K562 (cell line): ENCODE measurements at regions not wholly inside any gene's neighbourhood (a gene's known extent, or its start where the extent isn't known, plus 50 kb on each side); places are given as distances from the start of the nearest gene placed in this dataset.

Source experiments
- ATAC-seq: fragments of 200-7000 bp; cut with Tn5 transposase; 3 replicates; pipeline ENCODE4 v1.9.1; 2020; ENCODE audit warnings: moderate library complexity
- BruUV-seq: library from RNA; stranded (reverse); fragments of 400-500 nt; replicated peaks from 2 replicates; lab custom pipeline; 2021; lab: Mats Ljungman, UMichigan
- CTCF ChIA-PET: fragments of 300-600 bp; formaldehyde crosslinking; extraction: SDS; loops from one replicate; lab custom pipeline; 2021; ENCODE audit warnings: low intra/inter-chr PET ratio; lab: Yijun Ruan, JAX
- POLR2A ChIA-PET: fragments of 300-600, 350-650 bp; sonication (Branson Sonifier 250); formaldehyde crosslinking; extraction: SDS; loops from one replicate; lab custom pipeline; 2021; ENCODE audit warnings: antibody characterized with exemption, inconsistent platforms; lab: Yijun Ruan, JAX
- DNase-seq, 4 experiments: peaks; one replicate each; pipeline versions ENCODE4 v3.0.0 to v3.0.0-alpha.2; 2011 to 2018; ENCODE audit warnings: low spot score in 3 of 4, mixed read lengths in 3 of 4; ENCODE audit errors: extremely low read depth in 1 of 4
- FAIRE-seq: peaks from 2 replicates; lab custom pipeline; 2011; peaks lifted over from hg19 to GRCh38; lab: Jason Lieb, UNC
- H2AFZ ChIP-seq: 2 replicates; pipeline ENCODE4 v1.6.0; 2011; ENCODE audit warnings: low read depth, low read length, control low read depth, inconsistent platforms
- H3K27ac ChIP-seq: fragments of 200-600 bp; 3 replicates; pipeline ENCODE4 v1.8.0; 2011; ENCODE audit warnings: low read depth, mild to moderate bottlenecking, control low read depth, inconsistent platforms, low read length, moderate library complexity, mixed read lengths; ENCODE audit errors: extremely low read depth
- H3K27me3 ChIP-seq, 2 experiments: fragments of 300-600 bp in 1 of 2; 2 replicates in 1 of 2; 3 replicates in 1 of 2; pipeline versions ENCODE4 v1.6.0 to v1.8.0; 2011; ENCODE audit warnings: inconsistent platforms in 2 of 2, low read length in 2 of 2, mild to moderate bottlenecking in 1 of 2, mixed read lengths in 1 of 2, moderate library complexity in 1 of 2; ENCODE audit not compliant: control insufficient read depth in 2 of 2, insufficient read depth in 2 of 2
- H3K36me3 ChIP-seq: fragments of 300-600 bp; 3 replicates; pipeline ENCODE4 v1.8.0; 2011; ENCODE audit warnings: mild to moderate bottlenecking, low read length, inconsistent platforms; ENCODE audit not compliant: control insufficient read depth, insufficient read depth
- H3K4me1 ChIP-seq, 2 experiments: fragments of 200-600 bp in 1 of 2; replicated peaks in 1 of 2; 2 replicates in 1 of 2; 3 replicates in 1 of 2; pipeline versions ENCODE4 v1.5.1 to v1.8.0; 2011; ENCODE audit warnings: inconsistent platforms in 2 of 2, low read length in 2 of 2, mild to moderate bottlenecking in 1 of 2, mixed read lengths in 1 of 2, moderate library complexity in 1 of 2; ENCODE audit not compliant: control insufficient read depth in 2 of 2, insufficient read depth in 2 of 2
- H3K4me2 ChIP-seq: 2 replicates; pipeline ENCODE4 v1.6.1; 2011; ENCODE audit warnings: low read length, control low read depth, inconsistent platforms, mixed read lengths; ENCODE audit not compliant: insufficient read depth
- H3K4me3 ChIP-seq: fragments of 200-600 bp; sonication (generic), shearing (Covaris generic); 2 replicates; pipeline ENCODE4 v1.5.1; 2016; ENCODE audit warnings: control low read depth, inconsistent platforms
- H3K79me2 ChIP-seq: fragments of 200-600 bp; 3 replicates; pipeline ENCODE4 v1.8.0; 2011; ENCODE audit warnings: low read length, inconsistent platforms; ENCODE audit not compliant: control insufficient read depth, insufficient read depth
- H3K9ac ChIP-seq, 2 experiments: 2 replicates each; pipeline versions ENCODE4 v1.6.0 to v1.6.1; 2011; ENCODE audit warnings: low read depth in 2 of 2, low read length in 2 of 2, control low read depth in 1 of 2, inconsistent platforms in 1 of 2, mild to moderate bottlenecking in 1 of 2, mixed read lengths in 1 of 2; ENCODE audit not compliant: insufficient read depth in 1 of 2
- H3K9me1 ChIP-seq: one replicate; pipeline ENCODE4 v1.6.0; 2011; ENCODE audit warnings: inconsistent platforms, mild to moderate bottlenecking, low read length, moderate library complexity; ENCODE audit not compliant: control insufficient read depth, insufficient read depth
- H3K9me3 ChIP-seq: replicated peaks from 2 replicates; pipeline ENCODE4 v1.5.1; 2011; ENCODE audit warnings: low read depth, low read length, inconsistent platforms; ENCODE audit not compliant: control insufficient read depth, insufficient read depth
- H4K20me1 ChIP-seq: replicated peaks from 2 replicates; pipeline ENCODE4 v1.6.1; 2011; ENCODE audit warnings: low read length, inconsistent platforms, mixed read lengths; ENCODE audit not compliant: control insufficient read depth, insufficient read depth
- ATF1 ChIP-seq, 2 experiments: fragments of 450-650 bp in 1 of 2; IDR thresholded peaks; 2 replicates each; pipeline ENCODE4 v1.6.1; 2016; ENCODE audit warnings: missing compliant biosample characterization in 1 of 2, missing genetic modification characterization in 1 of 2
- MAFG ChIP-seq: fragments of 450-650 bp; conservative IDR thresholded peaks from 2 replicates; pipeline ENCODE4 v1.6.1; 2016; ENCODE audit warnings: missing genetic modification characterization, missing compliant biosample characterization
- NR2F6 ChIP-seq: fragments of 450-650 bp; formaldehyde crosslinking; IDR thresholded peaks from 2 replicates; pipeline ENCODE4 v1.4.0; 2020; ENCODE audit warnings: mild to moderate bottlenecking
- POLR3A ChIP-seq: IDR thresholded peaks from 2 replicates; pipeline ENCODE4 v1.6.1; 2011; ENCODE audit warnings: borderline replicate concordance, mild to moderate bottlenecking, moderate library complexity; ENCODE audit not compliant: insufficient read length, insufficient read depth; ENCODE audit errors: extremely low read depth
- POU5F1 ChIP-seq: fragments of 150-350 bp; IDR thresholded peaks from 2 replicates; pipeline ENCODE4 v1.6.1; 2014; ENCODE audit warnings: borderline replicate concordance, low read length, low read depth, mild to moderate bottlenecking; ENCODE audit not compliant: partially characterized antibody
- PRPF4 ChIP-seq: fragments of 200-400 bp; formaldehyde crosslinking; IDR thresholded peaks from one replicate; pipeline ENCODE4 v1.6.1; 2017; ENCODE audit warnings: low read length, low read depth, mild to moderate bottlenecking; ENCODE audit not compliant: insufficient read depth, poor library complexity, severe bottlenecking
- RBM39 ChIP-seq: fragments of 200-400 bp; formaldehyde crosslinking; optimal IDR thresholded peaks from 2 replicates; pipeline ENCODE3; 2018; ENCODE audit warnings: low read depth, low read length
- SUPT5H ChIP-seq: fragments of 450-650 bp; IDR thresholded peaks from 2 replicates; pipeline ENCODE4 v1.6.1; 2016
- ZNF24 ChIP-seq: fragments of 450-650 bp; IDR thresholded peaks from 2 replicates; pipeline ENCODE4 v1.6.1; 2016
- ZNF253 ChIP-seq: fragments of 250-450 bp; sonication (Bioruptor Pico); conservative IDR thresholded peaks from 2 replicates; pipeline ENCODE4 v1.6.1; 2021; ENCODE audit warnings: mild to moderate bottlenecking
- ZNF77 ChIP-seq: fragments of 250-450 bp; sonication (Bioruptor Pico); IDR thresholded peaks from 2 replicates; pipeline ENCODE4 v1.5.0; 2020
- WGBS: fragments of 100-300 bp; shearing (Covaris generic); methylation state at CpG from one replicate; pipeline ENCODE4 v1.1.6; 2016; ENCODE audit warnings: low coverage, mixed read lengths; ENCODE audit not compliant: insufficient coverage; ENCODE audit errors: missing lambda C conversion rate; 5-methylcytosine and 5-hydroxymethylcytosine counted together
- in situ Hi-C: fragments of 300-500 bp; cut with MboI; formaldehyde crosslinking; loops from 4 replicates; pipeline ENCODE4 v1.15.0; 2018; ENCODE audit warnings: inconsistent platforms, mixed read lengths
- intact Hi-C: fragments of 100-400 bp; cut with micrococcal nuclease; formaldehyde crosslinking; loops from 2 replicates; pipeline ENCODE4 v1.14.2; 2022
- TF ChIP-seq, protein P1 (sequence below), 2 experiments: fragments of 450-650 bp in 1 of 2; sonication (generic) in 1 of 2; formaldehyde crosslinking in 1 of 2; IDR thresholded peaks in 1 of 2; conservative IDR thresholded peaks in 1 of 2; 2 replicates each; pipeline versions ENCODE4 v1.6.1 to v1.8.1; 2016 to 2023; ENCODE audit warnings: mild to moderate bottlenecking in 2 of 2, moderate library complexity in 2 of 2, inconsistent platforms in 1 of 2, missing genetic modification reagents in 1 of 2
- TF ChIP-seq, protein P2 (sequence below): sonication (generic); formaldehyde crosslinking; IDR thresholded peaks from 2 replicates; pipeline ENCODE4 v1.8.1; 2023; ENCODE audit warnings: mild to moderate bottlenecking, missing genetic modification reagents, moderate library complexity
- TF ChIP-seq, protein P3 (sequence below): fragments of 450-650 bp; IDR thresholded peaks from 2 replicates; pipeline ENCODE4 v1.6.1; 2017; ENCODE audit warnings: antibody characterized with exemption, mild to moderate bottlenecking

- TF ChIP-seq, protein P1, sequence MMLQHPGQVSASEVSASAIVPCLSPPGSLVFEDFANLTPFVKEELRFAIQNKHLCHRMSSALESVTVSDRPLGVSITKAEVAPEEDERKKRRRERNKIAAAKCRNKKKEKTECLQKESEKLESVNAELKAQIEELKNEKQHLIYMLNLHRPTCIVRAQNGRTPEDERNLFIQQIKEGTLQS (IDR thresholded peaks at IDR 0.05): peak; percentile 10; the same call in 1 of the 2 replicates
- TF ChIP-seq, protein P1 (CRISPR knock-in tag; conservative IDR thresholded peaks at IDR 0.05): no peak
- TF ChIP-seq ZNF77 (no peak), MAFG (tag) (no peak), ATF1 (CRISPR knock-in tag; IDR thresholded peaks at IDR 0.05) (no peak), ATF1 (tag; IDR thresholded peaks at IDR 0.05) (no peak), SUPT5H (no peak), ZNF253 (CRISPR knock-in tag) (no peak)
- TF ChIP-seq, protein P2, sequence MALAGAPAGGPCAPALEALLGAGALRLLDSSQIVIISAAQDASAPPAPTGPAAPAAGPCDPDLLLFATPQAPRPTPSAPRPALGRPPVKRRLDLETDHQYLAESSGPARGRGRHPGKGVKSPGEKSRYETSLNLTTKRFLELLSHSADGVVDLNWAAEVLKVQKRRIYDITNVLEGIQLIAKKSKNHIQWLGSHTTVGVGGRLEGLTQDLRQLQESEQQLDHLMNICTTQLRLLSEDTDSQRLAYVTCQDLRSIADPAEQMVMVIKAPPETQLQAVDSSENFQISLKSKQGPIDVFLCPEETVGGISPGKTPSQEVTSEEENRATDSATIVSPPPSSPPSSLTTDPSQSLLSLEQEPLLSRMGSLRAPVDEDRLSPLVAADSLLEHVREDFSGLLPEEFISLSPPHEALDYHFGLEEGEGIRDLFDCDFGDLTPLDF (CRISPR knock-in tag): no peak
- TF ChIP-seq, all 486 proteins: peak for 3
Measured at GRCh38 chr3:72413228-72413627, 435.0 kb downstream of the SHQ1 start (continued).

DNA sequence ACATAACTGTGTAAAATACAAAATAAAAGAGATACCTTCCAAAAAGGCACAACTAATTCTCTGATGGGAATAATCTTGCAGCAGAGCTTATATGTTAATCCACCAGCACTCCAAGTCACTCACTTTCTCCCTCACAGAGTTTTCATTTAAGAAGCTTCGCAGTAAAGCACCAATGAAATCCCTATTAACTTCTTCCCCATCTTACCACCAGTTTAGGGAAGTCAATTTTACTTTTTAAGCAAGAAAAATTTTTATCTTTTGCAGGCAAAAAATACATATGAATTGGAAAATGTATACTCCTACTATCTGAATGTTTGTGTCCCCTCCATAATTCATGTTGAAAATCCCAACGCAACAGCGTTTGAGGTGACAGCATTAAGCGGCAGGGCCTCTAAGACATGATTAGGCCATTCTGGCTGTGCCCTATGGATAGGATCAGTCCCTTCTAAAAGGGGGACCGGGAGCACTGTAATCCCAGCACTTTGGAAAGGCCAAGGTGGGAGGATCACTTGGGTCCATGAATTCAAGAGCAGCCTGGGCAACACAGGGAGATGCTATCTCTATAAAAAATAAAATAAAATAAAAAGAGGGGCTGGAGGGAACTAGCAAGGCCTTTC, 435.8 kb downstream of the SHQ1 start:
- 29% methylated on average over 5 of the region's 5 CpGs for WGBS
- DNase-seq (no peak), FAIRE-seq (no peak), ATAC-seq (peak; percentile 55)
- Histone ChIP-seq H2AFZ (no peak overlapping the region), H3K27me3 (no peaks in the 10 kb centered on the region), H3K4me3 (no peak overlapping the region), H3K4me1 (peaks cover 3 to 38% of the 10 kb centered on the region in 2 experiments; a peak in 4 of 5 replicates), H3K9me3 (no peaks in the 10 kb centered on the region), H3K27ac (peak overlapping the region; percentile 14; the same call in 1 of the 3 replicates), H3K4me2 (no peak overlapping the region), H3K9me1 (no peaks in the 10 kb centered on the region), H4K20me1 (peaks cover 73% of the 10 kb centered on the region), H3K9ac (no peak overlapping the region; a peak in 1 of 4 replicates), H3K36me3 (peaks cover 2% of the 10 kb centered on the region; the same call in 1 of the 3 replicates), H3K79me2 (peaks cover 100% of the 10 kb centered on the region)
- intact Hi-C loops: no loop called here
- BruUV-seq: no TSS peak
- ChIA-PET POLR2A (interaction anchor here (0.6 to 0.9 kb wide), 2 partner anchors 16 to 623 kb away, joined by 3 read pairs; no protein-coding TSS in a partner anchor), CTCF (interaction anchor here (0.5 kb wide), 1 partner anchor 60 kb away, joined by 3 read pairs; no protein-coding TSS in a partner anchor)
- in situ Hi-C loops: no loop called here
- no peak for TF ChIP-seq NR2F6
- no peak for TF ChIP-seq PRPF4
- no peak for TF ChIP-seq POLR3A
- no peak for TF ChIP-seq RBM39
- no peak for TF ChIP-seq POU5F1
- TF ChIP-seq, protein P3, sequence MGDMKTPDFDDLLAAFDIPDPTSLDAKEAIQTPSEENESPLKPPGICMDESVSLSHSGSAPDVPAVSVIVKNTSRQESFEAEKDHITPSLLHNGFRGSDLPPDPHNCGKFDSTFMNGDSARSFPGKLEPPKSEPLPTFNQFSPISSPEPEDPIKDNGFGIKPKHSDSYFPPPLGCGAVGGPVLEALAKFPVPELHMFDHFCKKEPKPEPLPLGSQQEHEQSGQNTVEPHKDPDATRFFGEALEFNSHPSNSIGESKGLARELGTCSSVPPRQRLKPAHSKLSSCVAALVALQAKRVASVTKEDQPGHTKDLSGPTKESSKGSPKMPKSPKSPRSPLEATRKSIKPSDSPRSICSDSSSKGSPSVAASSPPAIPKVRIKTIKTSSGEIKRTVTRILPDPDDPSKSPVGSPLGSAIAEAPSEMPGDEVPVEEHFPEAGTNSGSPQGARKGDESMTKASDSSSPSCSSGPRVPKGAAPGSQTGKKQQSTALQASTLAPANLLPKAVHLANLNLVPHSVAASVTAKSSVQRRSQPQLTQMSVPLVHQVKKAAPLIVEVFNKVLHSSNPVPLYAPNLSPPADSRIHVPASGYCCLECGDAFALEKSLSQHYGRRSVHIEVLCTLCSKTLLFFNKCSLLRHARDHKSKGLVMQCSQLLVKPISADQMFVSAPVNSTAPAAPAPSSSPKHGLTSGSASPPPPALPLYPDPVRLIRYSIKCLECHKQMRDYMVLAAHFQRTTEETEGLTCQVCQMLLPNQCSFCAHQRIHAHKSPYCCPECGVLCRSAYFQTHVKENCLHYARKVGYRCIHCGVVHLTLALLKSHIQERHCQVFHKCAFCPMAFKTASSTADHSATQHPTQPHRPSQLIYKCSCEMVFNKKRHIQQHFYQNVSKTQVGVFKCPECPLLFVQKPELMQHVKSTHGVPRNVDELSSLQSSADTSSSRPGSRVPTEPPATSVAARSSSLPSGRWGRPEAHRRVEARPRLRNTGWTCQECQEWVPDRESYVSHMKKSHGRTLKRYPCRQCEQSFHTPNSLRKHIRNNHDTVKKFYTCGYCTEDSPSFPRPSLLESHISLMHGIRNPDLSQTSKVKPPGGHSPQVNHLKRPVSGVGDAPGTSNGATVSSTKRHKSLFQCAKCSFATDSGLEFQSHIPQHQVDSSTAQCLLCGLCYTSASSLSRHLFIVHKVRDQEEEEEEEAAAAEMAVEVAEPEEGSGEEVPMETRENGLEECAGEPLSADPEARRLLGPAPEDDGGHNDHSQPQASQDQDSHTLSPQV: no peak
- TF ChIP-seq ZNF24: no peak
